ENCODE measurements at regions not wholly inside any gene's neighbourhood (a gene's known extent, or its start where the extent isn't known, plus 50 kb on each side); places are given as distances from the start of the nearest gene placed in this dataset.

GRCh38 chr1:81170721-81171120, 630.0 kb upstream of the ADGRL2 start:
- Mint-ChIP-seq H3K9me3 (peaks cover 7 to 15% (median 13%) of the 10 kb centered on the region in 3 donors), H3K4me1 (no peaks in the 10 kb centered on the region), H3K4me3 (no peak overlapping the region), H3K36me3 (no peaks in the 10 kb centered on the region), H3K27me3 (no peaks in the 10 kb centered on the region), H3K27ac (no peak overlapping the region)

GRCh38 chr1:81165963-81166362, 634.8 kb upstream of the ADGRL2 start:
- H3K27ac Mint-ChIP-seq = no peak overlapping the region
- no peaks in the 10 kb centered on the region for H3K36me3 Mint-ChIP-seq
- H3K9me3 Mint-ChIP-seq = peaks cover 3 to 11% (median 9%) of the 10 kb centered on the region in 3 donors
- no peak overlapping the region for H3K4me3 Mint-ChIP-seq
- H3K4me1 Mint-ChIP-seq = no peaks in the 10 kb centered on the region
- no peaks in the 10 kb centered on the region for H3K27me3 Mint-ChIP-seq

GRCh38 chr1:81160696-81161095, 640.0 kb upstream of the ADGRL2 start:
- Mint-ChIP-seq H3K9me3 (peaks cover 0 to 7% (median 5%) of the 10 kb centered on the region in 3 donors), H3K4me1 (no peaks in the 10 kb centered on the region), H3K27me3 (peaks cover 1% of the 10 kb centered on the region), H3K36me3 (no peaks in the 10 kb centered on the region), H3K4me3 (no peak overlapping the region), H3K27ac (no peak overlapping the region)

- H3K4me3 Mint-ChIP-seq = no peak overlapping the region
- peaks cover 1% of the 10 kb centered on the region for H3K27me3 Mint-ChIP-seq
- no peak overlapping the region for H3K27ac Mint-ChIP-seq
- no peaks in the 10 kb centered on the region for H3K36me3 Mint-ChIP-seq
- peaks cover 0 to 3% (median 0%) of the 10 kb centered on the region in 3 donors for H3K9me3 Mint-ChIP-seq
- H3K4me1 Mint-ChIP-seq = peaks cover 0 to 2% (median 0%) of the 10 kb centered on the region in 3 donors
These were observed 642.1 kb upstream of the ADGRL2 start for GRCh38 chr1:81158592-81158991.

GRCh38 chr1:81157686-81158085, 643.0 kb upstream of the ADGRL2 start:
- H3K4me3 Mint-ChIP-seq = no peak overlapping the region
- H3K4me1 Mint-ChIP-seq = peaks cover 0 to 2% (median 0%) of the 10 kb centered on the region in 3 donors
- no peak overlapping the region for H3K27ac Mint-ChIP-seq
- no peaks in the 10 kb centered on the region for H3K36me3 Mint-ChIP-seq
- peaks cover 0 to 3% (median 0%) of the 10 kb centered on the region in 3 donors for H3K9me3 Mint-ChIP-seq
- H3K27me3 Mint-ChIP-seq = peaks cover 1% of the 10 kb centered on the region

GRCh38 chr1:81156887-81157286, 643.8 kb upstream of the ADGRL2 start:
- Mint-ChIP-seq H3K27me3 (peaks cover 1% of the 10 kb centered on the region), H3K9me3 (peaks cover 0 to 3% (median 0%) of the 10 kb centered on the region in 3 donors), H3K4me1 (peaks cover 0 to 2% (median 0%) of the 10 kb centered on the region in 3 donors), H3K27ac (no peak overlapping the region), H3K36me3 (no peaks in the 10 kb centered on the region), H3K4me3 (no peak overlapping the region)

GRCh38 chr1:81155131-81155530, 645.6 kb upstream of the ADGRL2 start:
- Mint-ChIP-seq H3K9me3 (peaks cover 0 to 5% (median 0%) of the 10 kb centered on the region in 3 donors), H3K36me3 (no peaks in the 10 kb centered on the region), H3K27ac (no peak overlapping the region), H3K27me3 (no peaks in the 10 kb centered on the region), H3K4me1 (peaks cover 0 to 2% (median 0%) of the 10 kb centered on the region in 3 donors), H3K4me3 (no peak overlapping the region)

- Mint-ChIP-seq H3K9me3 (peaks cover 0 to 5% (median 0%) of the 10 kb centered on the region in 3 donors), H3K27ac (no peak overlapping the region), H3K4me3 (no peak overlapping the region), H3K27me3 (peaks cover 3% of the 10 kb centered on the region), H3K4me1 (peaks cover 0 to 2% (median 0%) of the 10 kb centered on the region in 3 donors), H3K36me3 (no peaks in the 10 kb centered on the region)
These were observed 649.5 kb upstream of the ADGRL2 start for GRCh38 chr1:81151206-81151605.

GRCh38 chr1:81149649-81150325, 650.9 kb upstream of the ADGRL2 start:
- H3K27ac Mint-ChIP-seq = peak overlapping the region in 1 of 3 donors; percentile 52
- no peak overlapping the region for H3K4me3 Mint-ChIP-seq

GRCh38 chr1:81144240-81144825, 656.4 kb upstream of the ADGRL2 start:
- Mint-ChIP-seq H3K4me1 (peaks cover 0 to 4% (median 0%) of the 10 kb centered on the region in 3 donors), H3K27me3 (peaks cover 3% of the 10 kb centered on the region), H3K36me3 (no peaks in the 10 kb centered on the region)

More at GRCh38 chr1:81149649-81150325, 650.9 kb upstream of the ADGRL2 start:
- peaks cover 3% of the 10 kb centered on the region for H3K27me3 Mint-ChIP-seq
- H3K36me3 Mint-ChIP-seq = no peaks in the 10 kb centered on the region
- H3K4me1 Mint-ChIP-seq = peaks cover 0 to 2% (median 0%) of the 10 kb centered on the region in 3 donors
- peaks cover 0 to 5% (median 0%) of the 10 kb centered on the region in 3 donors for H3K9me3 Mint-ChIP-seq

GRCh38 chr1:81142099-81142826, 658.5 kb upstream of the ADGRL2 start:
- Mint-ChIP-seq H3K4me1 (peaks cover 0 to 4% (median 0%) of the 10 kb centered on the region in 3 donors), H3K27ac (no peak overlapping the region), H3K27me3 (peaks cover 1% of the 10 kb centered on the region), H3K4me3 (no peak overlapping the region), H3K9me3 (peaks cover 0 to 2% (median 0%) of the 10 kb centered on the region in 3 donors), H3K36me3 (no peaks in the 10 kb centered on the region)

More at GRCh38 chr1:81144240-81144825, 656.4 kb upstream of the ADGRL2 start:
- no peak overlapping the region for H3K27ac Mint-ChIP-seq
- H3K4me3 Mint-ChIP-seq = no peak overlapping the region
- peaks cover 0 to 2% (median 0%) of the 10 kb centered on the region in 3 donors for H3K9me3 Mint-ChIP-seq

- no peaks in the 10 kb centered on the region for H3K27me3 Mint-ChIP-seq
- no peak overlapping the region for H3K27ac Mint-ChIP-seq
- H3K4me3 Mint-ChIP-seq = no peak overlapping the region
- peaks cover 0 to 2% (median 0%) of the 10 kb centered on the region in 3 donors for H3K9me3 Mint-ChIP-seq
- no peaks in the 10 kb centered on the region for H3K36me3 Mint-ChIP-seq
- H3K4me1 Mint-ChIP-seq = peaks cover 0 to 4% (median 0%) of the 10 kb centered on the region in 3 donors
These were observed 665.2 kb upstream of the ADGRL2 start for GRCh38 chr1:81135524-81135923.

GRCh38 chr1:81129776-81130175, 671.0 kb upstream of the ADGRL2 start:
- Mint-ChIP-seq H3K27ac (no peak overlapping the region), H3K9me3 (peaks cover 0 to 3% (median 0%) of the 10 kb centered on the region in 3 donors), H3K4me3 (no peak overlapping the region), H3K4me1 (no peaks in the 10 kb centered on the region), H3K36me3 (no peaks in the 10 kb centered on the region), H3K27me3 (no peaks in the 10 kb centered on the region)

- H3K4me1 Mint-ChIP-seq = no peaks in the 10 kb centered on the region
- no peaks in the 10 kb centered on the region for H3K27me3 Mint-ChIP-seq
- H3K27ac Mint-ChIP-seq = no peak overlapping the region
- H3K36me3 Mint-ChIP-seq = no peaks in the 10 kb centered on the region
- H3K9me3 Mint-ChIP-seq = peaks cover 0 to 3% (median 0%) of the 10 kb centered on the region in 3 donors
- H3K4me3 Mint-ChIP-seq = no peak overlapping the region
These were observed 671.4 kb upstream of the ADGRL2 start for GRCh38 chr1:81129366-81129765.

- Mint-ChIP-seq H3K4me1 (no peaks in the 10 kb centered on the region), H3K27me3 (no peaks in the 10 kb centered on the region), H3K27ac (no peak overlapping the region), H3K36me3 (no peaks in the 10 kb centered on the region), H3K9me3 (peaks cover 0 to 3% (median 0%) of the 10 kb centered on the region in 3 donors), H3K4me3 (no peak overlapping the region)
These were observed 672.7 kb upstream of the ADGRL2 start for GRCh38 chr1:81128079-81128478.
